ENCODE measurements at regions not wholly inside any gene's neighbourhood (a gene's known extent, or its start where the extent isn't known, plus 50 kb on each side); places are given as distances from the start of the nearest gene placed in this dataset.
"Not testable (repeated sequence)": the region's sequence is repeated elsewhere in the genome, so short reads cannot be mapped to it uniquely, and the experiment has no call there.

GRCh38 chr12:90710711-90711110 lies 244.3 kb downstream of the CCER1 start:
- DNase-seq (ENCODE audit: low read depth in 4 of 4, low spot score in 3 of 4): no peak

GRCh38 chr12:90706036-90706435 lies 248.9 kb downstream of the CCER1 start:
- DNase-seq (ENCODE audit: low read depth in 4 of 4, low spot score in 3 of 4): no peak

GRCh38 chr12:90695415-90695814 lies 259.6 kb downstream of the CCER1 start:
- DNase-seq (ENCODE audit: low read depth in 4 of 4, low spot score in 3 of 4): no peak

GRCh38 chr12:90690120-90690519 lies 264.9 kb downstream of the CCER1 start:
- no peak for DNase-seq (ENCODE audit: low read depth in 4 of 4, low spot score in 3 of 4)

- DNase-seq (ENCODE audit: low read depth in 4 of 4, low spot score in 3 of 4): not testable (repeated sequence)
These were observed 267.3 kb downstream of the CCER1 start for GRCh38 chr12:90687682-90688081.

GRCh38 chr12:90683871-90684270 lies 271.1 kb downstream of the CCER1 start:
- DNase-seq (ENCODE audit: low read depth in 4 of 4, low spot score in 3 of 4): no peak

- no peak for DNase-seq (ENCODE audit: low read depth in 4 of 4, low spot score in 3 of 4)
These were observed 272.6 kb downstream of the CCER1 start for GRCh38 chr12:90682398-90682797.

GRCh38 chr12:90679674-90680073 lies 275.3 kb downstream of the CCER1 start:
- no peak for DNase-seq (ENCODE audit: low read depth in 4 of 4, low spot score in 3 of 4)

- no peak for DNase-seq (ENCODE audit: low read depth in 4 of 4, low spot score in 3 of 4)
These were observed 277.4 kb downstream of the CCER1 start for GRCh38 chr12:90677552-90677951.

- no peak for DNase-seq (ENCODE audit: low read depth in 4 of 4, low spot score in 3 of 4)
These were observed 277.9 kb downstream of the CCER1 start for GRCh38 chr12:90677055-90677454.

- DNase-seq (ENCODE audit: low read depth in 4 of 4, low spot score in 3 of 4): no peak
These were observed 279.9 kb downstream of the CCER1 start for GRCh38 chr12:90675106-90675505.

GRCh38 chr12:90672081-90672480 lies 282.9 kb downstream of the CCER1 start:
- no peak for DNase-seq (ENCODE audit: low read depth in 4 of 4, low spot score in 3 of 4)

GRCh38 chr12:90663949-90664348 lies 291.0 kb downstream of the CCER1 start:
- not testable (repeated sequence) for DNase-seq (ENCODE audit: low read depth in 4 of 4, low spot score in 3 of 4)

GRCh38 chr12:90659060-90659459 lies 295.9 kb downstream of the CCER1 start:
- no peak for DNase-seq (ENCODE audit: low read depth in 4 of 4, low spot score in 3 of 4)

- no peak for DNase-seq (ENCODE audit: low read depth in 4 of 4, low spot score in 3 of 4)
These were observed 301.9 kb downstream of the CCER1 start for GRCh38 chr12:90653040-90653439.

- DNase-seq (ENCODE audit: low read depth in 4 of 4, low spot score in 3 of 4): no peak
These were observed 302.7 kb downstream of the CCER1 start for GRCh38 chr12:90652280-90652679.

- DNase-seq (ENCODE audit: low read depth in 4 of 4, low spot score in 3 of 4): no peak
These were observed 309.8 kb downstream of the CCER1 start for GRCh38 chr12:90645181-90645580.

- DNase-seq (ENCODE audit: low read depth in 4 of 4, low spot score in 3 of 4): no peak
These were observed 323.3 kb downstream of the CCER1 start for GRCh38 chr12:90631591-90632212.

- no peak for DNase-seq (ENCODE audit: low read depth in 4 of 4, low spot score in 3 of 4)
These were observed 325.0 kb downstream of the CCER1 start for GRCh38 chr12:90630006-90630405.

GRCh38 chr12:90628213-90628612 lies 326.8 kb downstream of the CCER1 start:
- no peak for DNase-seq (ENCODE audit: low read depth in 4 of 4, low spot score in 3 of 4)

- no peak for DNase-seq (ENCODE audit: low read depth in 4 of 4, low spot score in 3 of 4)
These were observed 327.6 kb downstream of the CCER1 start for GRCh38 chr12:90627180-90627896.

- DNase-seq (ENCODE audit: low read depth in 4 of 4, low spot score in 3 of 4): no peak
These were observed 332.5 kb downstream of the CCER1 start for GRCh38 chr12:90622431-90622830.
